IMR-90 (cell line): ENCODE measurements at regions not wholly inside any gene's neighbourhood (a gene's known extent, or its start where the extent isn't known, plus 50 kb on each side); places are given as distances from the start of the nearest gene placed in this dataset.

Experiments
- ATAC-seq: fragments of 200-7000 bp; cut with Tn5 transposase; 2 replicates; pipeline ENCODE4 v1.9.1; 2020; ENCODE audit warnings: low read depth, mild to moderate bottlenecking, moderate library complexity
- BruUV-seq: library from RNA; stranded (reverse); fragments of 400-500 nt; replicated peaks from 2 replicates; lab custom pipeline; 2021; lab: Mats Ljungman, UMichigan
- CTCF ChIA-PET: fragments of 300-600 bp; formaldehyde crosslinking; extraction: SDS; loops from one replicate; lab custom pipeline; 2021; ENCODE audit warnings: antibody characterized with exemption; lab: Yijun Ruan, JAX
- POLR2A ChIA-PET: fragments of 300-600 bp; sonication (Branson Sonifier 250); formaldehyde crosslinking; loops from one replicate; lab custom pipeline; 2022; ENCODE audit warnings: antibody characterized with exemption; ENCODE audit not compliant: unreplicated experiment; lab: Charles Lee
- DNase-seq: peaks from one replicate; pipeline ENCODE4 v3.0.0; 2013
- H2AFZ ChIP-seq: replicated peaks from 2 replicates; pipeline ENCODE3; 2013; ENCODE audit warnings: low read length, mild to moderate bottlenecking; ENCODE audit not compliant: poor library complexity
- H2AK5ac ChIP-seq: 2 replicates; pipeline ENCODE4 v1.6.1; 2013; ENCODE audit warnings: low read depth, low read length, inconsistent platforms
- H2AK9ac ChIP-seq: replicated peaks from 2 replicates; pipeline ENCODE3; 2013; ENCODE audit warnings: mild to moderate bottlenecking, low read depth, low read length, moderate library complexity; ENCODE audit not compliant: poor library complexity
- H2BK120ac ChIP-seq: 2 replicates; pipeline ENCODE4 v1.6.1; 2013; ENCODE audit warnings: low read depth, low read length, inconsistent platforms
- H2BK15ac ChIP-seq: 3 replicates; pipeline ENCODE4 v1.6.1; 2013; ENCODE audit warnings: low read depth, low read length, inconsistent platforms
- H2BK20ac ChIP-seq: 2 replicates; pipeline ENCODE4 v1.6.1; 2013; ENCODE audit warnings: low read depth, mild to moderate bottlenecking, inconsistent platforms, low read length, moderate library complexity
- H2BK5ac ChIP-seq: 2 replicates; pipeline ENCODE4 v1.6.1; 2013; ENCODE audit warnings: mild to moderate bottlenecking, low read depth, low read length, inconsistent platforms; ENCODE audit not compliant: poor library complexity, severe bottlenecking
- H3K14ac ChIP-seq: replicated peaks from 2 replicates; pipeline ENCODE4 v1.6.1; 2013; ENCODE audit warnings: low read depth, low read length, inconsistent platforms
- H3K18ac ChIP-seq: 2 replicates; pipeline ENCODE4 v1.6.1; 2013; ENCODE audit warnings: low read depth, low read length, control low read depth
- H3K23ac ChIP-seq: 2 replicates; pipeline ENCODE4 v1.6.1; 2013; ENCODE audit warnings: low read depth, low read length, inconsistent platforms
- H3K27ac ChIP-seq: 2 replicates; pipeline ENCODE4 v1.5.1; 2013; ENCODE audit warnings: mild to moderate bottlenecking, control low read depth, low read length; ENCODE audit not compliant: insufficient read depth
- H3K27me3 ChIP-seq: 2 replicates; pipeline ENCODE4 v1.6.1; 2013; ENCODE audit warnings: low read length; ENCODE audit not compliant: control insufficient read depth, insufficient read depth
- H3K36me3 ChIP-seq: 2 replicates; pipeline ENCODE4 v1.6.1; 2013; ENCODE audit warnings: low read length, mixed read lengths; ENCODE audit not compliant: control insufficient read depth, insufficient read depth
- H3K4ac ChIP-seq: 2 replicates; pipeline ENCODE4 v1.6.1; 2013; ENCODE audit warnings: low read depth, low read length, inconsistent platforms
- H3K4me1 ChIP-seq: 2 replicates; pipeline ENCODE4 v1.6.1; 2013; ENCODE audit warnings: low read length, mixed read lengths; ENCODE audit not compliant: control insufficient read depth, insufficient read depth
- H3K4me2 ChIP-seq: 2 replicates; pipeline ENCODE4 v1.6.1; 2013; ENCODE audit warnings: low read depth, mild to moderate bottlenecking, control low read depth, low read length, moderate library complexity
- H3K4me3 ChIP-seq: 2 replicates; pipeline ENCODE4 v1.5.1; 2013; ENCODE audit warnings: low read depth, mild to moderate bottlenecking, control low read depth, low read length, moderate library complexity; ENCODE audit not compliant: insufficient read depth
- H3K56ac ChIP-seq: 2 replicates; pipeline ENCODE4 v1.6.1; 2013; ENCODE audit warnings: low read length, inconsistent platforms; ENCODE audit not compliant: insufficient read depth; ENCODE audit errors: extremely low read depth
- H3K79me1 ChIP-seq, 2 experiments: 2 replicates each; pipeline ENCODE4 v1.6.1; 2013; ENCODE audit warnings: low read length in 2 of 2, inconsistent platforms in 1 of 2, low read depth in 1 of 2
- H3K9ac ChIP-seq: 2 replicates; pipeline ENCODE4 v1.6.1; 2013; ENCODE audit warnings: low read depth, low read length, control low read depth
- H3K9me1 ChIP-seq: 2 replicates; pipeline ENCODE4 v1.6.1; 2013; ENCODE audit warnings: low read length, inconsistent platforms; ENCODE audit not compliant: insufficient read depth
- H3K9me3 ChIP-seq: 2 replicates; pipeline ENCODE4 v1.6.1; 2013; ENCODE audit warnings: low read length; ENCODE audit not compliant: control insufficient read depth, insufficient read depth
- H4K20me1 ChIP-seq: 2 replicates; pipeline ENCODE4 v1.6.1; 2013; ENCODE audit warnings: low read length, inconsistent platforms; ENCODE audit not compliant: insufficient read depth
- H4K5ac ChIP-seq: 2 replicates; pipeline ENCODE4 v1.6.1; 2013; ENCODE audit warnings: mild to moderate bottlenecking, low read depth, low read length, control low read depth
- H4K8ac ChIP-seq, 2 experiments: 2 replicates each; pipeline ENCODE4 v1.6.1; 2013; ENCODE audit warnings: low read depth in 2 of 2, low read length in 2 of 2, control low read depth in 1 of 2, inconsistent platforms in 1 of 2
- H4K91ac ChIP-seq: 2 replicates; pipeline ENCODE4 v1.6.1; 2013; ENCODE audit warnings: low read depth, low read length, inconsistent platforms; ENCODE audit not compliant: insufficient read depth
- MAFK ChIP-seq: IDR thresholded peaks from 2 replicates; pipeline ENCODE4 v1.6.1; 2012; ENCODE audit warnings: low read depth, low read length, improper control_type of control experiment
- MXI1 ChIP-seq: IDR thresholded peaks from 2 replicates; pipeline ENCODE4 v1.6.1; 2012; ENCODE audit warnings: low read depth, mild to moderate bottlenecking, low read length, moderate library complexity, borderline replicate concordance
- WGBS, 2 experiments: methylation state at CpG; one replicate each; pipeline versions ENCODE4 v1.1.5 to v1.1.7; 2013; ENCODE audit warnings: missing lambda C conversion rate in 2 of 2; ENCODE audit not compliant: insufficient read length in 1 of 2; ENCODE audit errors: extremely low coverage in 2 of 2; 5-methylcytosine and 5-hydroxymethylcytosine counted together
- dilution Hi-C: fragments of 300-500 bp; cut with HindIII; formaldehyde crosslinking; loops from one replicate; pipeline ENCODE4 v1.14.3; 2018; ENCODE audit warnings: low sequenced_read_pairs; ENCODE audit not compliant: unreplicated experiment
- in situ Hi-C: fragments of 300-500 bp; cut with MboI; formaldehyde crosslinking; loops from 3 replicates; pipeline ENCODE4 v1.14.3; 2019; ENCODE audit warnings: low sequenced_read_pairs, inconsistent platforms, mixed read lengths
- intact Hi-C: fragments of 100-400 bp; cut with micrococcal nuclease; formaldehyde crosslinking; loops from 2 replicates; pipeline ENCODE4 v1.10.0; 2022

DNA sequence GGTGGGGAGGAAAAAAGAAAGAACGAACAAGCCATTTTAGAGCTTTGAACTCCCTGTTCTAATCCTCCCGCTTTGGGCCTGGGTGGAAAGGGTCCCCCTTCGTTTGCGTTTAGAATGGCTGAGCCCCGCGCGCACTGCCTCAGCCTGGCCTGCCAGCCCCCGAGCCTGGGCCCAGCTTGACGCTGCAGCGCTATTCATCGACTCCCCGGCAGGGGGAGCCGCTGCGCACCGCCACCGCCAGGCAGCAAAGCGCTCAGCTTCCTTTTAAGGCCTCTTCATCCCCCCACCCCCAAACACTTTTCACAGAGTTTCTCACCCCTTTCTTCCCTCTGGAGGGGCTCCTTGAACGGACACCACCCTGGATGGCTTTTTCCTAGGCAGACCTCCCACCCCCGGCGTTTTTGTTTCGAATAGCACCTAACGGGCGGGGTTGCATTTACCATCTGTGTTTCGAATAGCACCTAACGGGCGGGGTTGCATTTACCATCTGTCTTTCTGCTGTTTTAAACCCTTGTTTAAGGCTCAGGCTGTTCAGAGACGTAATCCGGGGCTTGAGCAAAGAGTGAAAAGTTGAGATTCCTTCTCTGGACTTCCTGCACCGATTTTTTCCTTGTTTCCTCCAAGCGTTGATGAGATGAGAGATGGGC is 56.4 kb upstream of the PIWIL1 start:
- no peak overlapping the region for H3K4me3 ChIP-seq
- no peak for ATAC-seq
- no peaks in the 10 kb centered on the region for H4K20me1 ChIP-seq
- no peak overlapping the region for H2AK5ac ChIP-seq
- DNase-seq: no peak
- BruUV-seq: no TSS peak
- H3K9me3 ChIP-seq: peaks cover 31% of the 10 kb centered on the region
- H3K14ac ChIP-seq: no peak overlapping the region
- H3K4me2 ChIP-seq: no peak overlapping the region
- POLR2A ChIA-PET: no interaction called here
- H2BK15ac ChIP-seq: no peak overlapping the region
- no peak overlapping the region for H2BK5ac ChIP-seq
- no peak overlapping the region for H2AK9ac ChIP-seq
- H4K91ac ChIP-seq: no peak overlapping the region
- no peak for TF ChIP-seq MAFK
- TF ChIP-seq MXI1: no peak
- no peak overlapping the region for H3K23ac ChIP-seq
- no peak overlapping the region for H4K5ac ChIP-seq
- in situ Hi-C loops: no loop called here
- no peak overlapping the region for H3K9ac ChIP-seq
- no peaks in the 10 kb centered on the region for H3K9me1 ChIP-seq
- H2BK120ac ChIP-seq: no peak overlapping the region
- WGBS, 2 experiments: 59% methylated on average over 11 of the region's 30 CpGs; no CpG with 5 or more reads in 1 of the 2 experiments
- no peak overlapping the region for H3K27ac ChIP-seq
- intact Hi-C loops: no loop called here
- no peaks in the 10 kb centered on the region for H3K4me1 ChIP-seq
- no peaks in the 10 kb centered on the region for H3K79me1 ChIP-seq
- no peak overlapping the region for H4K8ac ChIP-seq
- H2AFZ ChIP-seq: no peak overlapping the region
- no peaks in the 10 kb centered on the region for H3K27me3 ChIP-seq
- no peak overlapping the region for H3K18ac ChIP-seq
- dilution Hi-C loops: no loop called here
- H3K36me3 ChIP-seq: no peaks in the 10 kb centered on the region
- H3K56ac ChIP-seq: no peak overlapping the region
- H3K4ac ChIP-seq: no peak overlapping the region
- H2BK20ac ChIP-seq: no peak overlapping the region
- CTCF ChIA-PET: no interaction called here
